Coronary artery (tissue), 2 donors: ENCODE measurements at regions not wholly inside any gene's neighbourhood (a gene's known extent, or its start where the extent isn't known, plus 50 kb on each side); places are given as distances from the start of the nearest gene placed in this dataset.

ENCODE experiments used
- DNase-seq: peaks from one replicate; pipeline ENCODE4 v3.0.0-alpha.2; 2017; ENCODE audit warnings: low spot score
- H3K27ac ChIP-seq, 2 donors: fragments of 200-600 bp; sonication (generic); one replicate each; pipeline ENCODE4 v1.5.1; 2016 to 2019
- H3K4me3 ChIP-seq: fragments of 200-600 bp; sonication (generic); 2 replicates; pipeline ENCODE4 v1.5.1; 2016; ENCODE audit warnings: mild to moderate bottlenecking, moderate library complexity
- CTCF ChIP-seq: fragments of 200-600 bp; sonication (generic); IDR thresholded peaks from one replicate; pipeline ENCODE4 v1.5.1; 2019; ENCODE audit warnings: antibody characterized with exemption

GRCh38 chr2:41932241-41933045, 115.4 kb upstream of the PKDCC start:
- Histone ChIP-seq H3K27ac (peak overlapping the region; percentile 18 to 80), H3K4me3 (peak overlapping the region; percentile 55)
- peak; percentile 89 for DNase-seq
- no peak for TF ChIP-seq CTCF

GRCh38 chr2:41933046-41933420, 114.8 kb upstream of the PKDCC start:
- Histone ChIP-seq H3K4me3 (peak overlapping the region; percentile 8), H3K27ac (peak overlapping the region; percentile 18 to 80)
- TF ChIP-seq CTCF, result no peak
- DNase-seq, result no peak

- no peak for TF ChIP-seq CTCF
- Histone ChIP-seq H3K4me3 (no peak overlapping the region), H3K27ac (peak overlapping the region; percentile 71 to 80)
- no peak for DNase-seq
Observed at GRCh38 chr2:41933585-41934320, 114.1 kb upstream of the PKDCC start.

GRCh38 chr2:41934329-41934958, 113.4 kb upstream of the PKDCC start:
- Histone ChIP-seq H3K27ac (peak overlapping the region; percentile 71 to 80), H3K4me3 (no peak overlapping the region)
- no peak for TF ChIP-seq CTCF
- no peak for DNase-seq

GRCh38 chr2:41935002-41935401, 112.8 kb upstream of the PKDCC start:
- Histone ChIP-seq H3K4me3 (no peak overlapping the region), H3K27ac (peak overlapping the region; percentile 71 to 80)
- TF ChIP-seq CTCF, result no peak
- no peak for DNase-seq

GRCh38 chr2:41935825-41936224, 112.0 kb upstream of the PKDCC start:
- TF ChIP-seq CTCF, result no peak
- DNase-seq, result no peak
- peak overlapping the region in 1 of 2 donors; percentile 34 for H3K27ac ChIP-seq
- H3K4me3 ChIP-seq, result no peak overlapping the region
